H1 (cell line): ENCODE measurements at regions not wholly inside any gene's neighbourhood (a gene's known extent, or its start where the extent isn't known, plus 50 kb on each side); places are given as distances from the start of the nearest gene placed in this dataset.

Experiments
- CTCF ChIA-PET: fragments of 300-600 bp; sonication (Branson Sonifier 250); formaldehyde crosslinking; loops from one replicate; lab custom pipeline; 2021; ENCODE audit not compliant: partially characterized antibody; lab: Charles Lee
- POLR2A ChIA-PET: fragments of 300-600 bp; sonication (Branson Sonifier 250); formaldehyde crosslinking; loops from one replicate; lab custom pipeline; 2021; ENCODE audit warnings: inconsistent platforms; ENCODE audit not compliant: partially characterized antibody; lab: Charles Lee
- DNase-seq, 2 experiments: peaks; one replicate each; pipeline versions ENCODE4 v3.0.0 to v3.0.0-alpha.2; 2010 to 2022; ENCODE audit warnings: low spot score in 2 of 2, low read depth in 1 of 2, mixed read lengths in 1 of 2
- FAIRE-seq: peaks from 2 replicates; lab custom pipeline; 2011; peaks lifted over from hg19 to GRCh38; lab: Jason Lieb, UNC
- H2AFZ ChIP-seq: 2 replicates; pipeline ENCODE4 v1.8.1; 2012; ENCODE audit warnings: low read length, inconsistent platforms
- H2AK5ac ChIP-seq: 2 replicates; pipeline ENCODE4 v1.6.1; 2013; ENCODE audit warnings: low read depth, low read length
- H2BK120ac ChIP-seq: replicated peaks from 2 replicates; pipeline ENCODE3; 2013; ENCODE audit warnings: low read depth, low read length, inconsistent platforms
- H2BK12ac ChIP-seq: 2 replicates; pipeline ENCODE4 v1.6.1; 2013; ENCODE audit warnings: low read depth, low read length
- H2BK15ac ChIP-seq: 2 replicates; pipeline ENCODE4 v1.6.1; 2013; ENCODE audit warnings: low read length
- H2BK20ac ChIP-seq: 2 replicates; pipeline ENCODE4 v1.6.1; 2013; ENCODE audit warnings: low read length
- H2BK5ac ChIP-seq: 2 replicates; pipeline ENCODE4 v1.6.1; 2013; ENCODE audit warnings: low read depth, low read length
- H3K14ac ChIP-seq: 2 replicates; pipeline ENCODE4 v1.6.1; 2013; ENCODE audit warnings: inconsistent platforms; ENCODE audit not compliant: insufficient read length
- H3K18ac ChIP-seq: 2 replicates; pipeline ENCODE4 v1.6.1; 2013; ENCODE audit warnings: low read length; ENCODE audit errors: extremely low read depth
- H3K23ac ChIP-seq: 2 replicates; pipeline ENCODE4 v1.6.1; 2013; ENCODE audit warnings: inconsistent platforms; ENCODE audit not compliant: insufficient read length
- H3K23me2 ChIP-seq: 2 replicates; pipeline ENCODE4 v1.6.1; 2013; ENCODE audit warnings: low read depth, low read length
- H3K27ac ChIP-seq: 2 replicates; pipeline ENCODE4 v1.6.1; 2011; ENCODE audit warnings: low read depth, low read length, inconsistent platforms
- H3K27me3 ChIP-seq, 4 experiments: replicated peaks in 1 of 4; 1 replicate in 1 of 4; 2 replicates in 3 of 4; pipeline versions ENCODE4 v1.6.1 to v1.8.1; 2011 to 2013; ENCODE audit warnings: low read length in 3 of 4, mild to moderate bottlenecking in 3 of 4, inconsistent platforms in 2 of 4, mixed read lengths in 2 of 4, moderate library complexity in 1 of 4; ENCODE audit not compliant: control insufficient read depth in 3 of 4, insufficient read depth in 3 of 4; ENCODE audit errors: extremely low read depth in 1 of 4
- H3K36me3 ChIP-seq, 4 experiments: 2 replicates each; pipeline versions ENCODE4 v1.6.1 to v1.8.1; 2011 to 2013; ENCODE audit warnings: mild to moderate bottlenecking in 4 of 4, low read length in 3 of 4, moderate library complexity in 2 of 4, control low read depth in 1 of 4, inconsistent platforms in 1 of 4; ENCODE audit not compliant: insufficient read depth in 4 of 4, control insufficient read depth in 2 of 4
- H3K4ac ChIP-seq: replicated peaks from 2 replicates; pipeline ENCODE3; 2013; ENCODE audit warnings: low read length, low read depth, mixed read lengths, inconsistent platforms; ENCODE audit not compliant: insufficient read length
- H3K4me1 ChIP-seq, 4 experiments: replicated peaks in 1 of 4; 1 replicate in 1 of 4; 2 replicates in 3 of 4; pipeline versions ENCODE4 v1.6.1 to v1.8.1; 2011 to 2013; ENCODE audit warnings: low read length in 3 of 4, inconsistent platforms in 2 of 4, mixed read lengths in 1 of 4; ENCODE audit not compliant: insufficient read depth in 4 of 4, control insufficient read depth in 3 of 4
- H3K4me2 ChIP-seq, 2 experiments: 2 replicates each; pipeline versions ENCODE4 v1.6.1 to v1.8.1; 2011 to 2013; ENCODE audit warnings: low read depth in 2 of 2, low read length in 2 of 2, control low read depth in 1 of 2, inconsistent platforms in 1 of 2, mild to moderate bottlenecking in 1 of 2; ENCODE audit not compliant: insufficient read depth in 1 of 2
- H3K4me3 ChIP-seq, 4 experiments: fragments of 200-600, 300-600 bp in 1 of 4; sonication (generic), shearing (Covaris generic), sonication (Bioruptor Twin) in 1 of 4; 2 replicates each; pipeline versions ENCODE4 v1.5.1 to v1.8.1; 2011 to 2016; ENCODE audit warnings: low read length in 4 of 4, low read depth in 3 of 4, control low read depth in 2 of 4, inconsistent platforms in 2 of 4, mild to moderate bottlenecking in 2 of 4, mixed read lengths in 1 of 4, moderate library complexity in 1 of 4; ENCODE audit not compliant: insufficient read depth in 2 of 4; ENCODE audit errors: extremely low read depth in 1 of 4
- H3K56ac ChIP-seq: replicated peaks from 2 replicates; pipeline ENCODE3; 2013; ENCODE audit warnings: low read depth, mild to moderate bottlenecking, mixed read lengths, low read length, inconsistent platforms; ENCODE audit not compliant: insufficient read length
- H3K79me1 ChIP-seq: 2 replicates; pipeline ENCODE4 v1.6.1; 2013; ENCODE audit warnings: low read depth, low read length, control low read depth
- H3K79me2 ChIP-seq, 2 experiments: 2 replicates each; pipeline versions ENCODE4 v1.6.1 to v1.8.1; 2012 to 2013; ENCODE audit warnings: low read length in 2 of 2, mild to moderate bottlenecking in 2 of 2, inconsistent platforms in 1 of 2; ENCODE audit not compliant: insufficient read depth in 2 of 2, control insufficient read depth in 1 of 2
- H3K9ac ChIP-seq, 4 experiments: replicated peaks in 1 of 4; 1 replicate in 1 of 4; 2 replicates in 3 of 4; pipeline versions ENCODE4 v1.6.1 to v1.8.1; 2011 to 2013; ENCODE audit warnings: low read depth in 3 of 4, low read length in 3 of 4, control low read depth in 2 of 4, mild to moderate bottlenecking in 2 of 4, moderate library complexity in 2 of 4, inconsistent platforms in 1 of 4; ENCODE audit errors: extremely low read depth in 1 of 4
- H3K9me3 ChIP-seq, 2 experiments: 2 replicates each; pipeline versions ENCODE4 v1.6.1 to v1.8.1; 2012 to 2013; ENCODE audit warnings: mild to moderate bottlenecking in 2 of 2, moderate library complexity in 2 of 2, control low read depth in 1 of 2, inconsistent platforms in 1 of 2, low read depth in 1 of 2, low read length in 1 of 2, mixed read lengths in 1 of 2; ENCODE audit not compliant: insufficient read depth in 2 of 2
- H4K20me1 ChIP-seq, 2 experiments: replicated peaks in 1 of 2; 2 replicates each; pipeline versions ENCODE3 to v1.8.1; 2011 to 2013; ENCODE audit warnings: inconsistent platforms in 2 of 2, low read length in 2 of 2, mild to moderate bottlenecking in 1 of 2; ENCODE audit not compliant: insufficient read depth in 2 of 2, control insufficient read depth in 1 of 2
- H4K5ac ChIP-seq: 2 replicates; pipeline ENCODE4 v1.6.1; 2013; ENCODE audit warnings: low read length, low read depth, mixed read lengths, inconsistent platforms; ENCODE audit not compliant: insufficient read length
- H4K8ac ChIP-seq: 2 replicates; pipeline ENCODE4 v1.8.0; 2013; ENCODE audit warnings: mild to moderate bottlenecking, moderate library complexity, low read length, inconsistent platforms; ENCODE audit not compliant: insufficient read depth; ENCODE audit errors: extremely low read depth
- H4K91ac ChIP-seq: replicated peaks from 2 replicates; pipeline ENCODE3; 2013; ENCODE audit warnings: low read length, mixed read lengths, inconsistent platforms; ENCODE audit not compliant: insufficient read length
- BRCA1 ChIP-seq: IDR thresholded peaks from 2 replicates; pipeline ENCODE4 v1.6.1; 2012; ENCODE audit warnings: low read depth, low read length, improper control_type of control experiment
- CBX8 ChIP-seq: fragments of 300-800, 300-1000 bp; sonication (generic); IDR thresholded peaks from 2 replicates; pipeline ENCODE4 v1.7.1; 2016; ENCODE audit warnings: low read depth, low read length, borderline replicate concordance
- CHD1 ChIP-seq: IDR thresholded peaks from 2 replicates; pipeline ENCODE4 v1.6.1; 2012; ENCODE audit warnings: low read depth, low read length, improper control_type of control experiment
- CREB1 ChIP-seq: IDR thresholded peaks from 2 replicates; pipeline ENCODE4 v1.6.1; 2012; ENCODE audit warnings: inconsistent platforms
- FOSL1 ChIP-seq: IDR thresholded peaks from 2 replicates; pipeline ENCODE4 v1.6.1; 2011; ENCODE audit warnings: mild to moderate bottlenecking, low read depth, low read length, moderate library complexity; ENCODE audit not compliant: insufficient read depth
- KDM5A ChIP-seq: fragments of 200-600 bp; IDR thresholded peaks from 2 replicates; pipeline ENCODE4 v1.7.1; 2012; ENCODE audit warnings: mild to moderate bottlenecking, low read length, inconsistent platforms, mixed read lengths
- POU5F1 ChIP-seq: IDR thresholded peaks from 2 replicates; pipeline ENCODE4 v1.6.1; 2011; ENCODE audit warnings: low read depth, mild to moderate bottlenecking, low read length, moderate library complexity
- RBBP5 ChIP-seq: IDR thresholded peaks from 2 replicates; pipeline ENCODE4 v1.7.1; 2012; ENCODE audit warnings: low read depth, mild to moderate bottlenecking, inconsistent platforms, low read length, moderate library complexity, borderline replicate concordance
- RXRA ChIP-seq: IDR thresholded peaks from 2 replicates; pipeline ENCODE4 v1.6.1; 2011; ENCODE audit warnings: low read depth, mild to moderate bottlenecking, low read length, moderate library complexity; ENCODE audit not compliant: insufficient read depth
- SAP30 ChIP-seq: fragments of 300-600 bp; sonication (generic); IDR thresholded peaks from 2 replicates; pipeline ENCODE4 v1.7.1; 2012; ENCODE audit warnings: low read length, moderate library complexity, mild to moderate bottlenecking, inconsistent platforms; ENCODE audit not compliant: insufficient read depth, insufficient replicate concordance
- SP2 ChIP-seq: IDR thresholded peaks from 2 replicates; pipeline ENCODE4 v1.6.1; 2012; ENCODE audit warnings: mild to moderate bottlenecking, low read length, inconsistent platforms
- YY1 ChIP-seq: IDR thresholded peaks from 2 replicates; pipeline ENCODE4 v1.6.1; 2011; ENCODE audit warnings: low read depth, mild to moderate bottlenecking, low read length
- WGBS, 2 experiments: shearing (Covaris generic) in 1 of 2; methylation state at CpG; one replicate each; pipeline versions ENCODE4 v1.1.6 to v1.1.7; 2013 to 2015; ENCODE audit warnings: low lambda C conversion rate in 2 of 2, mixed read lengths in 2 of 2, inconsistent platforms in 1 of 2, low coverage in 1 of 2, missing lambda C conversion rate in 1 of 2; ENCODE audit not compliant: insufficient replicate concordance in 2 of 2, insufficient coverage in 1 of 2, insufficient read length in 1 of 2; ENCODE audit errors: extremely low coverage in 1 of 2, missing lambda C conversion rate in 1 of 2; 5-methylcytosine and 5-hydroxymethylcytosine counted together

DNA sequence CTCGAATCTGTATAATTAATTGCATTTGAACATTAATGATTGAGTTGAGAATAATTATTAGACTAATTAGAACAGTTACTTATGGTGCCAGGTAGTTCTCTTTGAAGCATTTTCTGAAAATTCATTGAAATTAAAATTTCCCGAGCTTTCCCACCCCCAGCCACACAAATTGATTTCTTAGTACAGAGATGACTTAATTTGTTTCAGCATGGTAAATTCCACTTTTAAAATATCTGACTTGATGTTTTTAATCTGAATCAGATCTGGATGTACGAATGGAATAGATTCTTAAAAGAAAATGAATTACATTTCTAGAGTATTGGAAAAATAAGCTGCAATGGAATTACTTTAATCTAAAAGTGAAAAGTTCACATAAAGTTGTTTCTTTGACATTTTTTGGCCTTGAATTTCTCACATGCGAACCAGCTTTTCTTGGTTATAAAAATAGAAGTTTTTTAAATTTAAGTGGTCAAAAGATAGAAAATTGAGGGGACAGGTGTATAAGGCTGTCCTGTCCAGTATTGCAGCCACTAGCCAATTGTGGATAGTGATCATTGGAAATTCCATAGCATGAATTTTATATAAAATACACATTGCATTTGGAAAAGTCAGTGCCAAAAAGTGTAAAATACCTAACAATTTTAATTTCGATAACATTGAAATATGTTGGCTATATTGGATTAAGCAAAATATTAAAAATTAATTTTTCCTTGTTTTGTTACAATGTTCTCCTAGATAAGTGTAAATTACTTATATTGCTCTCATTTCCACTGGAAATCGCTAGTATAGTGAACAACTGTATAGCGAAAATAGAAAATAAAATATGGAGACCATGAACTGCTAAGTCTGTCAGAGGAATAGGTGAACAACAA is 102.9 kb downstream of the OR2B2 start:
- Histone ChIP-seq H3K79me1 (no peaks in the 10 kb centered on the region), H3K18ac (0 out of 2 replicates have a peak overlapping the region, but pooled peaks have one; percentile 40), H4K5ac (peak overlapping the region; percentile 96), H2BK12ac (no peak overlapping the region), H3K23me2 (peaks cover 15% of the 10 kb centered on the region; the same call in 1 of the 2 replicates), H2BK5ac (peak overlapping the region; percentile 98; the same call in 1 of the 2 replicates), H3K27me3 (no peaks in the 10 kb centered on the region), H4K91ac (no peak overlapping the region), H3K4ac (no peak overlapping the region), H2AFZ (no peak overlapping the region), H3K79me2 (peaks cover 0 to 6% of the 10 kb centered on the region in 2 experiments; a peak in 1 of 4 replicates), H2AK5ac (no peak overlapping the region), H3K56ac (peak overlapping the region; percentile 54), H3K14ac (no peak overlapping the region), H4K20me1 (no peaks in the 10 kb centered on the region), H3K4me3 (peak overlapping the region; percentile 78 to 96 (median 89)), H3K36me3 (no peaks in the 10 kb centered on the region), H3K4me1 (peaks cover 0 to 6% (median 3%) of the 10 kb centered on the region in 4 experiments; a peak in 4 of 7 replicates), H3K4me2 (peak overlapping the region; percentile 81 to 99), H2BK20ac (no peak overlapping the region), H4K8ac (no peak overlapping the region), H3K9me3 (no peaks in the 10 kb centered on the region), H3K23ac (no peak overlapping the region), H2BK15ac (no peak overlapping the region), H3K9ac (peak overlapping the region in 3 of 4 experiments; percentile 89 to 93 (median 91); a peak in 6 of 7 replicates), H2BK120ac (no peak overlapping the region), H3K27ac (peak overlapping the region; percentile 91; the same call in 1 of the 2 replicates)
- DNase-seq (no peak), FAIRE-seq (no peak)
- WGBS, 2 experiments, result 3% methylated on average over 7 of the region's 7 CpGs; no CpG with 5 or more reads in 1 of the 2 experiments
- CTCF ChIA-PET, result interaction anchor here (1.1 to 4.0 kb wide), 9 partner anchors 9 to 663 kb away, joined by 3 to 11 read pairs (median 4); a partner anchor contains a TSS
- POLR2A ChIA-PET, result interaction anchor here (0.6 to 11.2 kb wide), 38 partner anchors 12 to 1788 kb away, joined by 3 to 959 read pairs (median 18); a partner anchor contains a TSS
- TF ChIP-seq SAP30, result no peak
- no peak for TF ChIP-seq YY1
- no peak for TF ChIP-seq CBX8
- TF ChIP-seq RXRA, result no peak
- TF ChIP-seq CHD1, result peak; percentile 7; the same call in 1 of the 2 replicates
- TF ChIP-seq KDM5A, result no peak
- TF ChIP-seq BRCA1, result no peak
- no peak for TF ChIP-seq FOSL1
- TF ChIP-seq RBBP5, result no peak
- TF ChIP-seq SP2, result no peak
- TF ChIP-seq POU5F1, result no peak
- TF ChIP-seq CREB1, result no peak
